Endothelial cell (in vitro differentiated cells): ENCODE measurements at regions not wholly inside any gene's neighbourhood (a gene's known extent, or its start where the extent isn't known, plus 50 kb on each side); places are given as distances from the start of the nearest gene placed in this dataset.

Source experiments
- DNase-seq: peaks from one replicate; pipeline ENCODE4 v3.0.0; 2021; ENCODE audit warnings: low spot score
- H3K27ac Mint-ChIP-seq: one replicate; pipeline ENCODE4 v1.8.0; 2021; ENCODE audit warnings: mixed read lengths, inconsistent platforms; ENCODE audit not compliant: unreplicated experiment
- H3K27me3 Mint-ChIP-seq: one replicate; pipeline ENCODE4 v1.8.0; 2021; ENCODE audit warnings: mild to moderate bottlenecking, moderate library complexity, mixed read lengths, inconsistent platforms; ENCODE audit not compliant: unreplicated experiment
- H3K36me3 Mint-ChIP-seq: one replicate; pipeline ENCODE4 v1.8.0; 2021; ENCODE audit warnings: mild to moderate bottlenecking, low read depth, mixed read lengths, inconsistent platforms; ENCODE audit not compliant: unreplicated experiment
- H3K4me1 Mint-ChIP-seq: one replicate; pipeline ENCODE4 v1.8.0; 2021; ENCODE audit warnings: mild to moderate bottlenecking, mixed read lengths, inconsistent platforms; ENCODE audit not compliant: unreplicated experiment
- H3K4me3 Mint-ChIP-seq: one replicate; pipeline ENCODE4 v1.8.0; 2021; ENCODE audit warnings: mild to moderate bottlenecking, mixed read lengths, inconsistent platforms; ENCODE audit not compliant: unreplicated experiment
- H3K9me3 Mint-ChIP-seq: one replicate; pipeline ENCODE4 v1.8.0; 2021; ENCODE audit warnings: mixed read lengths, inconsistent platforms; ENCODE audit not compliant: unreplicated experiment
- TF ChIP-seq, protein P1 (sequence below): fragments of 200-600 bp; sonication (generic); IDR thresholded peaks from one replicate; pipeline ENCODE4 v1.5.0; 2021; ENCODE audit warnings: antibody characterized with exemption; ENCODE audit not compliant: unreplicated experiment

DNA sequence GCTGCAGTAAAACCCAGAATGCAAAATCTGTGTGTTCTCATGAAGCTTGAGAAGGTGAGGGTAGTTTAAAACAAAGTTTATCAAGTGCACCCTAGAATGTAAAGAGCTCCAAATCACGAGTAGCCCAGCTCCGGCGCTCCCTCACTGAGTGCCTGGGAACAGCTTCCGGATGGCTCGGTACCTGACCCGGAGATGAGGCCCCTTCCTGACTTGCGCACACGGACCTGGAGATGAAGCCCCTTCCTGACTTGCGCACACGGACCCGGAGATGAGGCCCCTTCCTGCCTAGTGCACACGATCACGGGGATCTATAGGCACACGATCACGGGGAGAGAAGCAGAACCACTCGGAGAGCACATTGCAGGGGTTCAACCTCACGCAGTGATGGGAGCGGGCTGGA lies 322.1 kb upstream of the RNF32 start:
- peak overlapping the region; percentile 39 for H3K27ac Mint-ChIP-seq
- H3K36me3 Mint-ChIP-seq, result no peaks in the 10 kb centered on the region
- no peak overlapping the region for H3K4me3 Mint-ChIP-seq
- H3K9me3 Mint-ChIP-seq, result no peaks in the 10 kb centered on the region
- peaks cover 1% of the 10 kb centered on the region for H3K27me3 Mint-ChIP-seq
- DNase-seq, result no peak
- H3K4me1 Mint-ChIP-seq, result peaks cover 8% of the 10 kb centered on the region
- TF ChIP-seq, protein P1, sequence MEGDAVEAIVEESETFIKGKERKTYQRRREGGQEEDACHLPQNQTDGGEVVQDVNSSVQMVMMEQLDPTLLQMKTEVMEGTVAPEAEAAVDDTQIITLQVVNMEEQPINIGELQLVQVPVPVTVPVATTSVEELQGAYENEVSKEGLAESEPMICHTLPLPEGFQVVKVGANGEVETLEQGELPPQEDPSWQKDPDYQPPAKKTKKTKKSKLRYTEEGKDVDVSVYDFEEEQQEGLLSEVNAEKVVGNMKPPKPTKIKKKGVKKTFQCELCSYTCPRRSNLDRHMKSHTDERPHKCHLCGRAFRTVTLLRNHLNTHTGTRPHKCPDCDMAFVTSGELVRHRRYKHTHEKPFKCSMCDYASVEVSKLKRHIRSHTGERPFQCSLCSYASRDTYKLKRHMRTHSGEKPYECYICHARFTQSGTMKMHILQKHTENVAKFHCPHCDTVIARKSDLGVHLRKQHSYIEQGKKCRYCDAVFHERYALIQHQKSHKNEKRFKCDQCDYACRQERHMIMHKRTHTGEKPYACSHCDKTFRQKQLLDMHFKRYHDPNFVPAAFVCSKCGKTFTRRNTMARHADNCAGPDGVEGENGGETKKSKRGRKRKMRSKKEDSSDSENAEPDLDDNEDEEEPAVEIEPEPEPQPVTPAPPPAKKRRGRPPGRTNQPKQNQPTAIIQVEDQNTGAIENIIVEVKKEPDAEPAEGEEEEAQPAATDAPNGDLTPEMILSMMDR, result no peak

DNA sequence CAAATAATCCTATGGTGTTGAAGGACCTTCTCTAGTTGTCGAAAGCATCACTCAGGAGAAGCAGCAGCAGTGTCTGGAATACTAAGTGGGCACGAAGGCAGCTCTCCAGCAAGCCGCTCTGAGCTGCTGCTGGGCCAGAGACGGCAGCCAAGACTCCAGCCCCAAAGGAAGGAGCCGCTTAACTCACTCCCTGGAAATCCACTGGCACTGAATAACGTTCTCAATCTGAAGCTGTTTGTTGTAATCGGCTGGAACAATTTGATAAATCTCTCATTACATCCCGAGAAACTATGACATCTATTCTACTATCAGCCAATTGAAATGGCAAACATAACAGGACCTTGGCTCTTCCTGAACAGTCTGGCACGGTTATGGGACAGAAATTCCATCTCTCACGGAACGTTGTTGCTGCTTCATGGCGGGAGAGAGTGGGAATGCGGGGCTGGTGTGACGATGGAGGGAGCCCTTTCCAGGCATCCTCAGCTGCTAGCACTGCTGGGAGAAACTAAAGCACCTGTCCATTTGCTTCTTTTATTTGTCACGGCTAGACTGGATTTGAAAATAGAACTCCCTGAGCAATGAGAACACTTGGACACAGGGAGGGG lies 331.5 kb upstream of the RNF32 start:
- H3K27me3 Mint-ChIP-seq, result no peaks in the 10 kb centered on the region
- no peaks in the 10 kb centered on the region for H3K36me3 Mint-ChIP-seq
- H3K4me3 Mint-ChIP-seq, result no peak overlapping the region
- no peak overlapping the region for H3K27ac Mint-ChIP-seq
- TF ChIP-seq, protein P1, result no peak
- no peaks in the 10 kb centered on the region for H3K9me3 Mint-ChIP-seq
- H3K4me1 Mint-ChIP-seq, result peaks cover 14% of the 10 kb centered on the region
- no peak for DNase-seq

DNA sequence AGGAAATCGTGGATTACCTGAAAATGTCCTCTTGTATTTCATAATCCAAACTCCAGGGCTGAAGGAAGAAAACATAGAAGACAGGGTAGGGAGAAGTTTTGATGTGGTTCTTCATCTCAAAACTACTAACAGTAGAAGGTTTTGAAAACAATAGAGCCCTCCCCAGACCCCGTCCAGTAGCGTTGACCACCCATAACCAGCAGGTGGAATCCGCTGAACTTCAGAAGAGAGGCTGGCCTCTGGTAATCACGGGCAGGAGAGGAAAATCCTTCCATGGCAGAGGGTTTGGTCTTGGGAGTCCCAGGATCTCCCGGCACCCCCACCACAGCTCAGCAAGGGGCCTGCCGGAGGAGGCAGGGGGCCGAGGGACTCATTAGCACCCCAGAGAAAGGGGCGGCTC lies 333.4 kb upstream of the RNF32 start:
- Mint-ChIP-seq H3K27ac (peak overlapping the region; percentile 21), H3K27me3 (no peaks in the 10 kb centered on the region), H3K4me3 (no peak overlapping the region), H3K4me1 (peaks cover 14% of the 10 kb centered on the region), H3K9me3 (no peaks in the 10 kb centered on the region), H3K36me3 (no peaks in the 10 kb centered on the region)
- TF ChIP-seq, protein P1, result no peak
- DNase-seq, result no peak

DNA sequence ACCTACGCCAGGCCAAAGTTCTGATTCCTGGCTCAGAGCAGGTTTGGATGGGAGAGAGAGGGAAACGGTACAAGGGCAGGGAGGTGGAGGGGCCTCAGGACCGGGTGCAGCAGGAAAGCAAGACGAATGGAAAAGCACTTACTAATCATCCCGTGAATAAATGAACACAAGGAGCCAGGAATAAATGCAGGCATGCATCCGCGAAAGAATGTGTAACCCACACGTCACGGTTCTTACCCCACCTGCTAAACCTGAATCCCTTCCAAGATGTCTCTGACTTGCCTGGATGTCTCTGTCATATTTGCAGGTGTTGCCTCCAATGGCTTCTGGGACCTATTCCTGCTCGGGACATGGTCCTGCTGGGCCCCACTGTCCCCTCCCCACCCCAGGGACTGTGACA lies 335.2 kb upstream of the RNF32 start:
- no peaks in the 10 kb centered on the region for H3K9me3 Mint-ChIP-seq
- no peak overlapping the region for H3K4me3 Mint-ChIP-seq
- no peak overlapping the region for H3K27ac Mint-ChIP-seq
- H3K27me3 Mint-ChIP-seq, result no peaks in the 10 kb centered on the region
- H3K4me1 Mint-ChIP-seq, result peaks cover 14% of the 10 kb centered on the region
- DNase-seq, result no peak
- H3K36me3 Mint-ChIP-seq, result no peaks in the 10 kb centered on the region
- TF ChIP-seq, protein P1, result no peak

DNA sequence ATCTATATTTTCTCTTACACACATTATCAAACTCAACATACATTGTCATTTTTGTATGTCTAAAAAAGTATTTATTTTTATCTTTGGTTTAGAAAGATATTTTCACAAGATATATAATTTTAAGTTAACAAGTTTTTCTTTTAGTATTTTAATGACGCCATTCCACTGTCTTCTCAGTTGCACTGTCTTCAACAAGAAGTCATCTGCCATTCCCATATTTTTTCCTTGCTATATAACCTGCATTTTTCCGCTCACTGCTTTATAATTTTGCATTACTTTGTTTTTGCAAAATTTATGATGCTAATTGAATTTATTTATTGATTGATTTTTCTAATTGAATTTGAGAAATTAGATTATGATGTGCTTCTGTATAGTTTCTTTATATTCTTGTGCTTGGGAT lies 357.8 kb upstream of the RNF32 start:
- no peaks in the 10 kb centered on the region for H3K36me3 Mint-ChIP-seq
- no peak overlapping the region for H3K27ac Mint-ChIP-seq
- H3K27me3 Mint-ChIP-seq, result no peaks in the 10 kb centered on the region
- H3K4me1 Mint-ChIP-seq, result no peaks in the 10 kb centered on the region
- no peak for DNase-seq
- TF ChIP-seq, protein P1, result no peak
- no peaks in the 10 kb centered on the region for H3K9me3 Mint-ChIP-seq
- no peak overlapping the region for H3K4me3 Mint-ChIP-seq
